Neural cell (in vitro differentiated cells): ENCODE measurements at regions not wholly inside any gene's neighbourhood (a gene's known extent, or its start where the extent isn't known, plus 50 kb on each side); places are given as distances from the start of the nearest gene placed in this dataset.

ENCODE experiments used
- H2AFZ ChIP-seq: fragments of 200-600, 300-800 bp; sonication (generic), shearing (Covaris generic); 2 replicates; pipeline ENCODE4 v1.6.0; 2014; ENCODE audit warnings: low read depth, mild to moderate bottlenecking, antibody characterized with exemption, low read length, moderate library complexity
- H3F3A ChIP-seq: fragments of 200-600 bp; shearing (Covaris generic); 2 replicates; pipeline ENCODE4 v1.6.1; 2016; ENCODE audit warnings: mild to moderate bottlenecking, moderate library complexity, mixed read lengths, antibody characterized with exemption, low read length; ENCODE audit not compliant: insufficient read depth, poor library complexity, severe bottlenecking
- H3K27ac ChIP-seq: fragments of 200-600, 300-800 bp; sonication (generic), shearing (Covaris generic); 2 replicates; pipeline ENCODE4 v1.5.1; 2014; ENCODE audit warnings: mild to moderate bottlenecking, low read length, moderate library complexity
- H3K27me3 ChIP-seq: fragments of 300-800, 200-600 bp; sonication (generic), shearing (Covaris generic); 2 replicates; pipeline ENCODE4 v1.6.0; 2014; ENCODE audit warnings: mild to moderate bottlenecking, low read depth, low read length, moderate library complexity; ENCODE audit not compliant: insufficient read depth
- H3K36me3 ChIP-seq: fragments of 300-800, 200-600 bp; sonication (generic), shearing (Covaris generic); 2 replicates; pipeline ENCODE4 v1.5.1; 2014; ENCODE audit warnings: mild to moderate bottlenecking, antibody characterized with exemption, low read length, moderate library complexity; ENCODE audit not compliant: insufficient read depth
- H3K4me2 ChIP-seq: fragments of 300-800, 200-600 bp; sonication (generic), shearing (Covaris generic); 2 replicates; pipeline ENCODE4 v1.6.0; 2014; ENCODE audit warnings: mild to moderate bottlenecking, low read length
- H3K4me3 ChIP-seq: fragments of 300-800, 200-600 bp; sonication (generic), shearing (Covaris generic); 2 replicates; pipeline ENCODE4 v1.5.1; 2014; ENCODE audit warnings: mild to moderate bottlenecking, low read length, moderate library complexity
- H3K79me2 ChIP-seq: fragments of 200-600 bp; shearing (Covaris generic); replicated peaks from 2 replicates; pipeline ENCODE4 v1.6.0; 2014; ENCODE audit warnings: mild to moderate bottlenecking, low read length, moderate library complexity; ENCODE audit not compliant: insufficient read depth
- H3K9ac ChIP-seq: fragments of 300-800, 200-600 bp; sonication (generic), shearing (Covaris generic); 2 replicates; pipeline ENCODE4 v1.6.1; 2016; ENCODE audit warnings: mild to moderate bottlenecking, low read length, mixed read lengths
- H3K9me2 ChIP-seq: fragments of 200-600 bp; shearing (Covaris generic); 2 replicates; pipeline ENCODE4 v1.6.1; 2016; ENCODE audit warnings: mild to moderate bottlenecking, low read length, mixed read lengths; ENCODE audit not compliant: insufficient read depth
- H3K9me3 ChIP-seq: fragments of 200-600, 300-800 bp; sonication (generic), shearing (Covaris generic); 2 replicates; pipeline ENCODE4 v1.6.1; 2016; ENCODE audit warnings: mild to moderate bottlenecking, mixed run types, low read length, moderate library complexity, mixed read lengths
- H4K20me1 ChIP-seq: fragments of 200-600 bp; shearing (Covaris generic); 2 replicates; pipeline ENCODE4 v1.6.1; 2016; ENCODE audit warnings: mild to moderate bottlenecking, mixed run types; ENCODE audit not compliant: insufficient read depth
- CTCF ChIP-seq: fragments of 450-650 bp; IDR thresholded peaks from 2 replicates; pipeline ENCODE4 v1.5.1; 2014; ENCODE audit warnings: antibody characterized with exemption, mild to moderate bottlenecking, moderate library complexity; ENCODE audit not compliant: poor library complexity, severe bottlenecking
- EP300 ChIP-seq: fragments of 450-650 bp; conservative IDR thresholded peaks from 2 replicates; pipeline ENCODE4 v1.6.1; 2014; ENCODE audit warnings: antibody characterized with exemption, mild to moderate bottlenecking, moderate library complexity; ENCODE audit not compliant: poor library complexity, severe bottlenecking
- EZH2 ChIP-seq: fragments of 200-600, 300-800 bp; shearing (Covaris generic), sonication (generic); IDR thresholded peaks from 2 replicates; pipeline ENCODE4 v1.6.1; 2014; ENCODE audit warnings: antibody characterized with exemption, low read length, borderline replicate concordance, mild to moderate bottlenecking; ENCODE audit not compliant: insufficient read depth, poor library complexity, severe bottlenecking
- MXI1 ChIP-seq: fragments of 450-650 bp; conservative IDR thresholded peaks from 2 replicates; pipeline ENCODE4 v1.6.1; 2014; ENCODE audit warnings: antibody characterized with exemption, mild to moderate bottlenecking; ENCODE audit not compliant: poor library complexity, severe bottlenecking
- POLR2AphosphoS5 ChIP-seq: IDR thresholded peaks from 2 replicates; pipeline ENCODE4 v1.6.1; 2012
- RAD21 ChIP-seq: fragments of 450-650 bp; conservative IDR thresholded peaks from 2 replicates; pipeline ENCODE4 v1.6.1; 2014; ENCODE audit warnings: antibody characterized with exemption, mild to moderate bottlenecking, moderate library complexity
- REST ChIP-seq: IDR thresholded peaks from 2 replicates; pipeline ENCODE4 v1.6.1; 2012; ENCODE audit warnings: borderline replicate concordance
- SMC3 ChIP-seq: fragments of 450-650 bp; conservative IDR thresholded peaks from 2 replicates; pipeline ENCODE4 v1.6.1; 2014; ENCODE audit warnings: antibody characterized with exemption, mild to moderate bottlenecking, moderate library complexity; ENCODE audit not compliant: poor library complexity
- TAF1 ChIP-seq: IDR thresholded peaks from 2 replicates; pipeline ENCODE4 v1.6.1; 2012; ENCODE audit warnings: low read depth

- Histone ChIP-seq H3K4me3 (peak overlapping the region; percentile 30), H3K9ac (no peak overlapping the region), H3K9me3 (no peaks in the 10 kb centered on the region), H2AFZ (no peak overlapping the region), H3K4me2 (peak overlapping the region; percentile 37), H4K20me1 (no peaks in the 10 kb centered on the region), H3K79me2 (no peaks in the 10 kb centered on the region), H3K36me3 (no peaks in the 10 kb centered on the region), H3K27me3 (no peaks in the 10 kb centered on the region), H3F3A (no peaks in the 10 kb centered on the region), H3K9me2 (no peaks in the 10 kb centered on the region), H3K27ac (peak overlapping the region; percentile 45)
- TF ChIP-seq RAD21, result no peak
- peak; percentile 79 for TF ChIP-seq POLR2AphosphoS5
- peak; percentile 97 for TF ChIP-seq EP300
- no peak for TF ChIP-seq MXI1
- no peak for TF ChIP-seq EZH2
- TF ChIP-seq CTCF, result no peak
- TF ChIP-seq SMC3, result no peak
- TF ChIP-seq REST, result no peak
- TF ChIP-seq TAF1, result no peak
Observed at GRCh38 chr13:68929075-68929745, 1178.4 kb upstream of the ATXN8OS start.

- H3K27me3 ChIP-seq, result no peaks in the 10 kb centered on the region
- H4K20me1 ChIP-seq, result no peaks in the 10 kb centered on the region
- H3K9me2 ChIP-seq, result no peaks in the 10 kb centered on the region
- no peaks in the 10 kb centered on the region for H3F3A ChIP-seq
- H3K4me2 ChIP-seq, result no peak overlapping the region
- H3K4me3 ChIP-seq, result no peak overlapping the region
- no peak overlapping the region for H3K9ac ChIP-seq
- H2AFZ ChIP-seq, result no peak overlapping the region
- no peaks in the 10 kb centered on the region for H3K9me3 ChIP-seq
- no peaks in the 10 kb centered on the region for H3K79me2 ChIP-seq
- TF ChIP-seq RAD21 (peak; percentile 81), CTCF (peak; percentile 73), SMC3 (peak; percentile 73), EP300 (no peak), TAF1 (no peak)
- H3K36me3 ChIP-seq, result no peaks in the 10 kb centered on the region
- no peak overlapping the region for H3K27ac ChIP-seq
Observed at GRCh38 chr13:68927387-68928026, 1180.1 kb upstream of the ATXN8OS start.
